NOMO-1 (cell line): ENCODE measurements at regions not wholly inside any gene's neighbourhood (a gene's known extent, or its start where the extent isn't known, plus 50 kb on each side); places are given as distances from the start of the nearest gene placed in this dataset.

Experiments used
- DNase-seq, 2 experiments: peaks; one replicate each; lab custom pipeline; 2025; ENCODE audit not compliant: unreplicated experiment in 2 of 2; lab: John Stamatoyannopoulos, UW

DNA sequence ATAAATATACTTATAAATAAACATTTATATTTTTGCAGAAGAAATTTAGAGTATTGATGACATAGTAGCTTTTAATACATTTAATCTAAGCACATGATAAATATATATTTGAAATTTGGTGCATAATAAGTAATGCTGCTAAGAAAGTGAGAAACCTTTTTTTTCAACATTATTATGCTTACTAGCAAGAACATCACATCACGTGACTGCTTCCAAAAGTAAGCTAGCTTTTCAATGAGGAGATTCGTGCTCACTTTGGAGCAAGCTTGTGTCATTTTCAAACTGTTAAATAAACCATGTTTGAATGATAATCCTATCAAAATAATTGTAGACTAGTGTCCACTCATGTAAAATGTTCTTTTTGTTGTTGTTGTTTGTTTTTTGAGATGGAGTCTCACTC, 109.0 kb upstream of the SLC4A7 start:
- DNase-seq = no peak

DNA sequence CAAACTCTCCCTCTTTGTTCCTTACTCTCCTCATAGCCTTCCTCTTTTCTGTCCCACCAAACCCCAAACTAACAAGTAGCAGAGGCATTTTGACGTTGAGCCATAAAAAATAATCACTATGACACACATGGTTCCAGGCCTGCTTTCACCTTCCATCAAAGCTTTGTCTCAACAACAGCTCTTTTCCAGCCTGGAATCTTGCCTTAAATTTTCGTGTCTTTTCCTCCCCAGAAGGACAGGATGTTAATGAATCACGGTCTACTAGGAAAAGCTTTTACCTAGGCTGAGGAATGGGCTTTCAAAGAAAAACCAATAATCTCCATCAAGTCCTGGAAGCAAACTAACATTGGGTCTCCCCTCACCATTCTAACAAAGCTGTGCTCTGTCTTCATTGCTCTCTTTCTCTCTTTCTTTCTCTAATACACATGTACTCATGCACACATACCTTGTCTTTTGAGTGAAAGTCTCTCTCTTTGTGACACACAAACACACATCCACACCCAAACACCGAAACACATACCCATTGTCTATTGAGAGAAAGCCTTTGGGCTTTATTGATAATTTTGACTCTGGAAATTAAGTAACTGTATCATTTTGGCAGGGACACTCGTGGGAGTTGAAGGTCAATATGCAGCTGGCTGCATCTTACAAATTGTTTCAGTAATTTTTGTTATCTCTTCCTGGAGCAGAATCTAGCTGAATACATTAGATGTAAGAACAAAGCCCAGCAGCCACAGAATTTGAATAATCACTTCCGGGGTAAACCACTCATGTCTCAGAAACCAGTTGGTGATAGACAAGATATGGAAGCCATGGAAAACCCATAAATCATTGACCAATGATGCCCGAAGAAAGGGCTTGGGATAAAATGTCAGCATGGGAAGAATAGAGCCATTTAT, 107.4 kb upstream of the SLC4A7 start:
- DNase-seq = peak; percentile 38 to 44

DNA sequence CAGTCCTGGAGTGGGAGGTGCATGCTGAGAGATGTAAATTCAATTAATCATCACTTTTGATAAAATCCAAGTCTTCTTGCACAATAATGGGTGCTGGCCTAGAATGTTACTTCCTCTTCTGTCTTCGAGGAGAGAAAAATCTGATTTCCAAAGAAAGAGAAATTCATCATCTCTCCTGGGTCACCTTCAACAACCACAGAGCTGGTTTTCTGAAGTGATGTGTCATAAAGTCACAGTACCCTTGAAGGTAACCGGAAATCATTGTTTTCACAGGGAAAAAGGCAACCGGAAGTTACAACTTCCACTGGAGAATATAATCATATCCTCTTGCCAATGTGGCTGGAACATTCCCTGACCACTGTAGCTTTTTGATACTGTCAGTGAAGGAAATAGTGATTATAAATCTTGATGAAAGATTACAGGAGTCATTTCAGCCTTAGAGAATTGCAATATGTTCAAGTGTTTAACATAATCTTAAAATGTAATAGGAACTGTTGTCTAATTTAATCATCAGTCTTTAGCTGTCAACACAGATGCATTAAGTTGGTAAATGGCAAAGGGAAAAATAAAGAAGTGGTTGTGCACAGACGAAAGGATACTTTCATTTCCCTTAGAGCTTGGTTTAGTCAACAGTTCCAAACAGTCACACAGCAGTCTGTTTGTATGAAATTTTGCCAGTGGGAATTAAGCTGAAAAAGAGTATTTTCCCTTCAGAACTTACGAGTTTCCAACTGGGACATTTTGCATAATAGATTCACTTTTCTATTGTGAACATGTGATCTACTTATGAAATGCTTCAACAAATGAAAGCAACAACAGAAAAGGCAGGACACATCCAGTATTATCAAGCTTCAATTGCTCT, 106.5 kb upstream of the SLC4A7 start:
- DNase-seq = peak; percentile 47 to 90

DNA sequence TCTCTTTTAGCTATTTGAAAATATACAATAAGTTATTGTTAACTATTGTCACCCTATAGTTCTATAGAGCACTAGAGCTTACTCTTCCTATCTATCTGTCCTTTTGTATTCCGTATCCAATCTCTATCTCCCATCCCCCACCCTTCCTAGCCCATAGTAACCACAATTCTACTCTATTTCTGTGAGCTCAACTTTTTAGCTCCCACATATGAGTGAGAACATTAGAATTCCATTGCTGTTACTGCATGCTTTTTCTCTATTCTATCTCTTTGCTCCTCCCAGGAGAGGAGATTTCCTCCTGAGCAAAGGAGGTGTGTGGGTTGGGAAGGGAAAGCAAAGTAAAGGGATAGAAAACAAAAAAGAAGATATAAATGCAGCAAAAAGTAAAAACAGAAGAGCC, 105.6 kb upstream of the SLC4A7 start:
- DNase-seq = no peak

DNA sequence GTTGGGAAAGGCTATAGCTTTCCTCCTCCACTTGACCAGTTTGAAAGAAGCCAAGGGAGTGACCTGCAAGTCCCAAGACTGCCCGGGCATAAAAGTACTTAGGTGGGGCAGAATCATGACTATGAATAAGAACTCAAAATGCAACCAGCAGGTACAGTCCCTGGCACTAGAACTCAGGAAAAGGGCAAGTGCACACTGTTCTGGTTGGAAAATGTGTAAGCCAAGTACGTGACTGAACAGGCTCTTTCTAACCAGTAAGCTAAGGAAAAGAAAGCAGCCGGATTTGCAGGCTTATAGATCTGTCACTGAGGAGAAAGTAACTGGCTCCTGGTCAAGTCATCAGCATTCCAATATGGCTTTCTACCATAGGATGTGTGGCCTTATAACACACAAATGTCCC, 101.2 kb upstream of the SLC4A7 start:
- DNase-seq = no peak

DNA sequence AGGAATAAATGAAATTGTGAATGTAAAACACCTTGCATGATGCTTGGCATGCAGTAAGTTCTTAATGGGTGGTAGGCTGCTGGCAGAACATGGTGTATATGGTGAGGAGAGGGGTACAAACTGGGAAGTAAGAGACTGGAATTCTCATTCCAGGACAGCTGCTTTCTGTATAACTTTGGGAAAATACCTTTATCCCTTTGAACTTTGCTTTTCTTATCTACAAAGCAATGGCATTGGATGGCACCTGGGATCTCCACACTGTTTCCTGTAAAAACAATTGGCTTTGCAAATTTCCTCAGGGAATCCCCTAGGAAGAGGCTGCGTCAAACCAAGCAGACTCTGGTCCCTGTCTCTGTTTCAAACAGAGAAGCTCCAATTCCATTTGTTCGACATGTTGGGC, 100.7 kb upstream of the SLC4A7 start:
- no peak for DNase-seq

DNA sequence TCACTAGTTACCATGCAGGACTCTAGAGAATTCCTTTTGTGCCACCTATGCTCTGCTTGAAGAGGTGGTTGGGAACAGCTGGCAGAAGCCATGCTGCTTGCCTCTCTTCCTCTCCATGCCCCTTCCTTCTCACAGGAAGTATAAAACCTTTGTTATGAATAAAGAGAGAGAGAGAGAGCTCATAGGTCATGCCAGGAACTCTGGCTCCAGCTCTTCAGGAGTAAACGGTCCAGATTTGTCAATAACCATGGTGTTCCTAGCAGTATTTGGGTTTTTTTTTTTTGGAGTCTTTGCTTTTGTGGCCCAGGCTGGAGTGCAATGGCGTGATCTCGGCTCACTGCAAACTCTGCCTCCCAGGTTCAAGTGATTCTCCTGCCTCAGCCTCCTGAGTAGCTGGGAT, 97.7 kb upstream of the SLC4A7 start:
- DNase-seq = no peak

DNA sequence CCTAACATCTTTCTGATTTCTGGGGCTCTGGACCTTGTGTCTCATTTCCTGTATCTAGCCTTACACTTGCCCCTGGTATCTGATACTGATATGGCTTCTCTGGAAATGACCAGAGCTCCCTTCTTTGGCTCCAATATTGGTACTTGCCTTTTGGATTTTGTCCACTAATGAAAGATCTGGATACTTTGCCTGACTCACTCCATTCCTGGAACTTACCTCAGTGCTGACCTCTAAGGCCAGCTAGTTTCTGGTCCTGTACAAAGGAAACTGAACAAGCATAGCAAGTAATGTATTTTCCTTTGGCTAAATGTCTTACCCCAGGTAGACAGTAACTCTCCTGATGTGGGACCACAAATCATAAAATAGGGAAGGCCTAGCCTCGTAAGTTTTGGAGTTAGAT, 93.8 kb upstream of the SLC4A7 start:
- DNase-seq = no peak

DNA sequence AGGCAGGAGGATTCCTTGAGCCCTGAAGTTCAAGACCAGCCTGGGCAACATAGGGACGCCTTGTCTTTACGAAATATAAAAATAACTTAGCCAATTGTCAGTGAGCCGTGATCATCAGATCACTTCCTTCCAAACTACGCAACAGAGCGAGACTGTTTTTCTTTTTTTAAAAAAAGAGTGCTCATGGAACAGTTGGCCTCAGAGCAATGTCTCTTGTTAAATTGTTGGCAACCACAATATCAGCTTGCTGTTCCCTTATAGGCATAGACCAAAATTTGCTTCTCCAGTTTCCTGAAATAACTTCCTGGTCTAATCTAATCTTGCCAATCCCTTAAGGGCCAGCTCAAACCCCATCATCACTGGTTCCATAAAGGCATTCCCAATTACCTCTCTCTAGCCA, 93.3 kb upstream of the SLC4A7 start:
- no peak for DNase-seq

DNA sequence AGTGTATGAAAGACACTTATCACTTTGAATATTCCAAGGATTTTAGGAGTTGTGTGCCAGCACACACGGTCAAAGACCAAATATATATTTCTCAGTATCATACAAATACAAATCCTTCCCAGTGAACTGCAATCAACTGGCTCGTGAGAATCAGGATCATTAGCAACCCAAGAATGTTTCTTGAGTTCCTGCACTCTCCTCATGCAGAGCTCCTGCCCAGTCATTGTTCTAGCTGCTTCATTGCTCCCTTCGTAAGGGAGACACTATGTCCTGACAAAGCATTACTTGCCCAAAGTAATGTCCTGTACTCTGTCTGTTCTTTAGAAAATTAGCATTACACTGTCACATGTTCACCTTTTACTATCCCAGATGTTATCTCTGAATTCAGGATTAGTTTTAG, 92.0 kb upstream of the SLC4A7 start:
- DNase-seq = no peak

DNA sequence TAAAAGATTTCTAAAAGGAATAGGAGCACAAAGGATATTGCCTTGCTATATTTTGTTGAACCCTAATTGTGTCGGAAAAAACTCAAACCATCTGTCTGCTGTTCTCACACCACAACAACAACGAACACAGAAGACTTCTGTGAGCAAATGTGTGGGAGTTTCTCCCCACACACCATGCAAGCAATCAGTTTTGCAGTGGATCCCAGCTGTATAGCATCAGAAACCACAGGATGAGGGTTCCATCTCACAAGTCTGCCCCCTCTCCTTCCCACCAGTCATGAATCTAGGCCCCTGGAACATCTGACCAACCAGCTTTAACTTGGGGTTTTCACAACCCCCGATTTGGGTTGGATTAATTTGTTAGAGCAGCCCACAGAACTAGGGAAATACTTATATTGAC, 91.3 kb upstream of the SLC4A7 start:
- no peak for DNase-seq

DNA sequence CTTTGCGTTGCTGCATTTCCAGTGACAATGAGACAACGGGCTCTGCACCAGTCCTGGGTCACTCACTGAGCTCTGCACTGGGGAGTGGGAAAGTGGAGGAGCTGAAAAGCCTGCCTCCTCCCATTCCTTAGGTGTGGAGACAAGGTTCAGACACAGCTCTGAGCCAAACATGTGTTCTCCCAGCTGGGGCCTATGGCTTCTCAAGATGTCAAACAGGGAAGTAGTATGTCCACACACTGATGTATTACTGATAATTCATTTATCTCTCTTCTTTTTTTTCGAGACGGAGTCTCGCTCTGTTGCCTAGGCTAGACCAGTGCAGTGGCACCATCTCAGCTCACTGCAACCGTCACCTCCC, 90.2 kb upstream of the SLC4A7 start:
- no peak for DNase-seq

DNA sequence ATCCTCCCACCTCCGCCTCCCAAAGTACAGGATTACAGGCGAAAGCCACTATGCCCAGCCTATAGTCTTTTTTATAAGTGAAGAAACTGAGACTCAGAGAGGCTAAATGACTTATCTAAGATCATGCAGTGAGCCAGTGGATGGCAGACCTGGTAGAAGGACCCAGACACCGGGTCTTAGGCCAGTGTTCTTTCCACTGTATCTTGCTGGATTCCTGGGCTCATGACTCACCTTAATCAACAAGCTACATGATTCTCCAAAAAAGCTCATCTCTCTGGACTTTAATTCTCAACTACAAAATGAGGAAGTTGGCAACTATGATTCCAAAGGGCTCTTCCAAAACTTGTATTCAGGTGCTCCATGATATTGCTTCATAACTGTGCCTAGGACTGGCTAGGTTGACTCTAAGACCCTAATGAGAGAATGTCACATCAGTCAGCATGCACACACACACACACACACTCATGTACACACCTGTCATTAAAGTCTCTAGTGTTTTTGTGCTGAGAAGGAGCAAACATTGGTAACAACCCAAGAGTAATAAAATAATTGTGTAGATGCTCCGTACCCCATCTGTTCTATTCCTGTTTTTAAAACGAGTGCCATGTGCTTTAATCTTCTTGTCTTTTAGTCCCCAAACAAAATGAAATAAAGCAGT, 89.7 kb upstream of the SLC4A7 start:
- no peak for DNase-seq

DNA sequence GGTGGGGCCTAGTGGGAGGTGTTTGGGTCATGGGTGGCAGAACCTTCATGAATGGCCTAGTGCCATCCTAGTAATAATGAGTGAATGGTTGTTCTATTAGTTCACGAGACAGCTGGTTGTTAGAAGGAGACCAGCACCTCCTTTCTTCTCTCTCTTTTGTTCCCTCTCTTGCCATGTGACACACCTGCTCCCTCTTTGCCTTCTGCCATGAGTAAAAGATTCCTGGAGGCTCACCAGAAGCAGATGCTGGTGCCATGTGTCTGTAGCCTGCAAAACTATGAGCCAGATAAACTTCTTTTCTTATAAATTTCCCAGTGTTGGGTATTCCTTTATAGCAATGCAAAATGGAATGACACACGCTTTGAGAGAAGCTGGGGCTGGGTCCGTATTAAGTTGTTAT, 89.0 kb upstream of the SLC4A7 start:
- DNase-seq = no peak

DNA sequence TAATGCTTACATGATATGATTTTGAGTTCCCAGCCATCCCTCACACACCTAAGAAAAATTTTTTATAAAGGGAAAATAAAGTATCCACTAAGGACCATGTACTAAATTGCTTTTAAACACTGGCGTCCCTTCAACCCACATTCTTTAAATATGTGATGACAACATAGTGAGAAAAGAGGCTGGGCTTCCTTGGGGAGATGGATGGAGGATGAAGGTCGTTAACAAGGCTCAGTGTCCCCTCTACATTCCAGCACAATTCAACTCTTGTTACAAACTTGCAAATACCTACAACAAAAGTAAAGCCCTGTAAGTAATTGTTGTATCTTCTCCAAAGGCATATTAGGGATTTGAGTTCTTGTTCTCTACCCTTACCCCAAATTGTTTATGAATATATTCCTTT, 87.2 kb upstream of the SLC4A7 start:
- no peak for DNase-seq

DNA sequence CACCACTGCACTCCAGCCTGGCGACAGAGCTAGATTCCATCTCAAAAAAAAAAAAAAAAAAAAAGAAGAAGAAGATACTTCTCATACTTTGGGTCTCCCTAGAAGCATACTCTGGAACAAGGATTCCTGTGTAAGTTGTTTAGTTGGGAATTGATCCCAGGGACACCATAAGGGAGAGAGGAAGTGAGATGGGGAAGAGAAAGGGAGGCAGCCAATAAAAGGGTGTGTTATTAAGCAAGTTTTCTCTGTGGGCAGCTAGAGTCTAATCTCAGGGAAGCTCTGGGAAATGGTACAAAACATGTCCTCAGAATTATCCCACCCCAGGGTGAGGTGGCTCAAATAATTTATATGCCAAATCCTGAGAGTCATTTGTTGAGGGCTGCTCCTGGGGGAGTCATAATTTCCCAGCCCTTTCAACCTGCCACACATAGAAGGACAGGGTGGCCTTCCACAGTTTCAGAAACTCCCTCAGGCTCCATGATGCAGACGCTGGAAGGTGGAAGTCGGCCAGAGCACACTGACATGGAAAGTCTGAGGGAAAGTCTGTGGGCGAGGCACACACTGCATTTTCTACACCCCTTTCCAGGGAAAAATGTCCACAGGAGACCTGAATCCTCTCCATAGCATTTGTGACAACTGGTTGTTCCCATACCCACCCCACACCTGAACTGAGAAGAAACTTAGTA, 86.4 kb upstream of the SLC4A7 start:
- DNase-seq = no peak

DNA sequence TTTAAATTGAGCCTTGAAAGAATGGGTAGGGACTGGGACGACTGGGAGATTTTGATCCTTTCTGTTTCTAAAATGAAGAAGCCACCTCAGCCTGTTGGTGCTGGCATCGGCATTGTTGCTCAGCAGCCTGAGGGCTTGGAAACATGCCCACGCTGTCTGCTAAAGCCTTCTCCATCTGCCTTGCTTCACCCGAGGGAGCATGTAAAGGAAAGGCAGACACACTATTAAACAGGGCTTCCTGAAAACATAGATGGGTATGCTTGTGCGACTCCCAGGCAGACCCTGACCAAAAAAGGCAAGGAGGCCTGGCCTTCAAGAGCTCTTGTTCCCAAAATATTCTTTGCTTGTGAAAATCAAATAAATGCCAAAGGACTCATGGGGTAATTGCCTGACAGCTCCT, 84.2 kb upstream of the SLC4A7 start:
- no peak for DNase-seq

DNA sequence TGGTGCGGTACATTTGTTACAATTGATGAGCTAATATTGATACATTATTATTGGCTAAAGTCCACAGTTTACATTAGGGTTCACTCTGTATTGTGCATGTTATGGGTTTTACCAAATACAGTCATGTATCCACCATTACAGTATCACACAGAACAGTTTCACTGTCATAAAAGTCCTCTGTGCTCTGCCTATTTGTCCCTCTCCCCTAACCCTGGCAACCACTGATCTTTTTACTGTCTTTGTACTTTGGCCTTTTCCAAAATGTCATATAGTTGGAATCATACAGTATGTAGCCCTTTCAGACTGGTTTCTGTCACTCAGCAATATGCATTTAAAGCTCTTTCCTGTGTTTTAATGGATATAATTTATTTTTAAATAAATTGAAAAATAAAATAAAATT, 83.1 kb upstream of the SLC4A7 start:
- DNase-seq = no peak

DNA sequence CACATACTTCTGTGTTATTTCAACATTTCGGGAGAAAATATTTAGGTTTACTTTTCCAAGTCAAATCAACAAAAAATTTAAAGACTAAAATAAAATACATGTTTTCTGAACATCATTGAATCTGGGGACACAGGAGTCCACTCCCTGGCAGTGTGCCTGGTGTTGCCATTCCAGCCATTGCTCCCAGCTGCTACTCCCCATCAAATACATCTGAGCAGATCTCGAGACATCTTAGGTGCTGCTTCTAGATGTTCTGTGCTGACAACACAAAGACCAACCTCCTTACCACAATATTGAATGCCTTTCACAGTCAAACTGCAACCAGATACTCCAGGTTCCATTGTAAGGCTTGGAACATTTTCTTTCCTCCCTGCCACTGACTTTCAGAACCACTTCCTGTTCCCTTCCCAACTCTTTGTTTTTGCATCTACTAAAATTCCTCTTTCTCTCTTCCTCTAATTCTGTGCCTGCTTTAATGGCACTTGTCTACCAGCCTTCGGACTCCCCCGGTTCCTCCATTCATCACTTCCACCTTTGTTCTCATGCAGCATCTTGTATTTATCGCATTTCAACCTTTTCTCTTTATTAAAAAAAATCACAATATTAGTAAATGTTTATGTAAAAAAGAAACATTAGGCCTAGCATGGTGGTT, 81.1 kb upstream of the SLC4A7 start:
- no peak for DNase-seq

DNA sequence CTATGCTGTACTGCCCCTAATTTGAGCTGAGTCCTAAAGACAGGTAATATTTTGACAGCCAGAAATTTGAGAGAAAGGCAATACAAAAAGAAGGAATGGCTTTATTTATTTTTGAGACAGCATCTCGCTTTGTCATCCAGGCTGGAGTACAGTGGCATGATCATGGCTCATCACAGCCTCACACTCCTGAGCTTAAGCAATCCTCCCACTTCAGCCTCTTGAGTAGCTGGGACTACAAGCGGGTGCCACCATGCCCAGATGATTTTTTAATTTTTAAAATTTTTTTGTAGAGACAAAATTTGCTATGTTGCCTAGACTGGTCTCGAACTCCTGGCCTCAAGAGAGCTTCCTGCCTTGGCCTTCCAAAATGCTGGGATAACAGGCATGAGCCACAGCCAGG, 77.4 kb upstream of the SLC4A7 start:
- DNase-seq = no peak
